Right lung (tissue), 2 donors: ENCODE measurements at regions not wholly inside any gene's neighbourhood (a gene's known extent, or its start where the extent isn't known, plus 50 kb on each side); places are given as distances from the start of the nearest gene placed in this dataset.
"Not testable (repeated sequence)": the region's sequence is repeated elsewhere in the genome, so short reads cannot be mapped to it uniquely, and the experiment has no call there.

Source experiments
- DNase-seq, 2 donors: peaks; one replicate each; pipeline ENCODE4 v3.0.0-alpha.2; 2013

- no peak for DNase-seq
Observed at GRCh38 chr3:22383285-22383684, 632.3 kb upstream of the ZNF385D start.

DNA sequence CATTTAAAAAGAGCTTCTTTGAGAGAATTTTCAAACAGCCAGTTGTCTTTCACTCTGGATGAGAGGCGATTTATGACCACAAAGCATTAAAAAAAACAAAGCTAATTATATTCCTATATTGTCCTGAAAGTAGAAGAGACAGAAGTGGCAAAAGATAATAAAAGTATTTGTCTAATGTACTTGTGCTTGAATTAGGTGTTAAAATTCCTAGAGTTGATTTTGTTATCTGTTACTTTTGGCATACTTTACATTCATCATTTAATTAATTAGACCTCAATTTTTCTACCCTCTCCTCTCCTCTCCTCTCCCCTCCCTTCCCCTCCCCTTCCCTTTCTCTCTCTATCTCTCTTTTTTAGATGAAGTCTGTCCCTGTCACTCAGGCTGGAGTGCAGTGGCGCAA is 635.1 kb upstream of the ZNF385D start:
- no peak for DNase-seq

GRCh38 chr3:22392286-22392685 is 641.3 kb upstream of the ZNF385D start:
- no peak for DNase-seq

- DNase-seq: no peak
Observed at GRCh38 chr3:22392859-22393258, 641.8 kb upstream of the ZNF385D start.

DNA sequence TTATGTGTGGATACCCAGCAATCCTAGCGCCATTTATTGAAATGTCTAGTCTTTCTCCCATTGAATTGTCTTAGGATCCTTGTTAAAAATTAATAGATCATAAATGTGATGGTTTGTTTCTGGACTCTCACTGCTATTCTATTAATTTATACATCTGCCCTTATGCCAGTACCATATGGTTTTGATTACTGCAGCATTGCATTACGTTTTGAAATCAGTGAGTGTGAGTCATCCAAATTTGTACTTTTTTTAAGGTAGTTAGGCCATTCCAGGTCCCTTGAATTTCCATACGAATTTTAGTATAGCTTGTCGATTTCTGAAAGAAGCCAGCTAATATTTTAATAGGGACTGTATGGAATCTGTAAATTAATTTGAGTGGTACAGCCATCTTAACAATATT is 648.6 kb upstream of the ZNF385D start:
- DNase-seq: no peak

- no peak for DNase-seq
Observed at GRCh38 chr3:22401499-22401898, 650.5 kb upstream of the ZNF385D start.

- DNase-seq: no peak
Observed at GRCh38 chr3:22414239-22414638, 663.2 kb upstream of the ZNF385D start.

GRCh38 chr3:22416838-22417446 is 665.9 kb upstream of the ZNF385D start:
- not testable (repeated sequence) for DNase-seq

- DNase-seq: no peak
Observed at GRCh38 chr3:22419261-22419660, 668.3 kb upstream of the ZNF385D start.

DNA sequence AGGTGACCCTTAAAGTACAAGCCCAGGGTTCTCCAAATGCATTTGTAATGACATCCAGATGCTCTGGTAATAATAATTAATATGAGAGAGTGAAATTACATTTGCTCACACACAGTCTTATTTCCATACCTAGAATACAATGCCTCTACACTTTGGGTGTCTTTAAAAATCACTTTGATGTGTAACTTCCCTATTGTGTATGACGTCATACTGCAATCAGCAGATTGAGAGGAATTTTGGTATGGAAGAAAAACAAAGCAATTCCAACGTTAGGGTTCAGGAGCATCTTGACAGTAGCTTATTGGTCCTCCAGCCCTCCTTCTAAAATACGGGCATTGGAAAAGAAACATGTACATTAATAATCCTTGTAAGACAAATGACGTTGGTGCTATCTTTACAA is 670.6 kb upstream of the ZNF385D start:
- no peak for DNase-seq

- DNase-seq: no peak
Observed at GRCh38 chr3:22431334-22431733, 680.3 kb upstream of the ZNF385D start.

GRCh38 chr3:22439626-22440025 is 688.6 kb upstream of the ZNF385D start:
- no peak for DNase-seq

GRCh38 chr3:22441711-22442110 is 690.7 kb upstream of the ZNF385D start:
- no peak for DNase-seq

GRCh38 chr3:22443571-22444233 is 692.7 kb upstream of the ZNF385D start:
- no peak for DNase-seq

GRCh38 chr3:22445336-22445735 is 694.3 kb upstream of the ZNF385D start:
- DNase-seq: not testable (repeated sequence)

GRCh38 chr3:22450786-22451400 is 699.9 kb upstream of the ZNF385D start:
- DNase-seq: peak; percentile 20 to 38

DNA sequence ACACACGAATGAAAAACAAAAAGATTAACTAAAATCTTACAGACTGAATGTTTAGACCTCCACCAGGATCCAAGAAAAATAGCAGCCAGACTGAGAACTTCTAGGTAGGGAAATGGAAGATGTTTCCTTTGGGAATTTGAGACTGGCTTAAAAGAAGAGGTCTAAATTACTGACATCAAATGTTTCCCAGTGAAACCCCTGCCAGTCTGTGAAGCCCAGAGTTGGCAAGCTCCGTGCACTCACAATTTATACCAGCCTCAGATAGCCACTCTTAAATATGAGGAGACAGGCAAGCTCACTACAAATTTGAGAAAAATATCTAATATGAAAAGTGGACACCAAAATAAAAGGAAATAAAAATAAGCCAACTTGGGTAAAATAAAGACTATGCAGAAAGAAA is 700.5 kb upstream of the ZNF385D start:
- DNase-seq: no peak

DNA sequence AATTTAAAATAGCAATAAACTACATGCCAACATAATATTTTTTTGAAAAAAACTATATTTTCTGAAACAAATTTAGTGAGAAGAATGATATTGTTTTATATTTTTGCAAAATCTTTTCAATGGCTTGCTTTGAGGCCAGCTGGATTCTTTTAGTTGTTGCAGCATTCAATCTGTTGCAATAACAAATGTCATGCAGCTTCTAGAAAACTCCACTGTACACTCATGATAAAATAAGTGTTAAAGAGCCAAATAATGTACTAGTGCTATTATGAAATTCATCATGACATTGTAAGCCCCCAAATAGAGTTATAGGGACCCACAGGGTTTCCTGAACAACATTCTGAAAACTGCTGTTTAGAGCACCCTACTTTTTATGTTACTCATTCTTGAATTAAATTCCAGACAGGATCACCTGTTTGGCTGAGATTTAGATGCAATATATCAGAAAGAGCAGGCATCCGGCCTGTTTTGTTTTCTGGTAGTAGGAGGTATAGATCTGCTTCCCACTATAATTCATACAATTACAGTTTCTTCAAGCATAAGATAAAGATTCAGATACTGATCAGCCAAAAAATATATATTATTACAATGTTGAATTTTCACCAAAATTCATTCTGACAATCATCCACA is 703.0 kb upstream of the ZNF385D start:
- peak; percentile 32 to 36 for DNase-seq

DNA sequence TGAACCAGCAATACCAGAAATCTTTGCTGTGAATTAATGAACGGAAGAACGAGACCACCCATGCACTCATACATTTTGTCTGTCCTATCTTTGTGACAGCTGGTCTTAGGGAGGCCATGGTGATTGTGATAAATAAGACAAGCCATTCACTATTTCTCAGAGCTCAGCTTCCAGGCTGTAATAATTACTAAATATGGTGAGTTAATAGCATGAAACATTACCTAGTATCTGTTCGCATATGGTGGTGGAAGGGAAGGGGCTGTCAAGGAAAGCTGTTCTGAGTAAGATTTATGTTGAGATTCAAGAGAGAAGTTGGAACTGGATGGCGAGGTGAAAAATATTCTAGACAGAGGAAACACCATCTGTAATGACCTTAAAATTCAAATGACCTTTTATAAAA is 719.0 kb upstream of the ZNF385D start:
- DNase-seq: no peak

GRCh38 chr3:22471557-22471956 is 720.5 kb upstream of the ZNF385D start:
- no peak for DNase-seq

GRCh38 chr3:22474706-22475445 is 723.9 kb upstream of the ZNF385D start:
- no peak for DNase-seq

- DNase-seq: no peak
Observed at GRCh38 chr3:22475665-22476240, 724.7 kb upstream of the ZNF385D start.
